Skin epidermis (tissue), 12 donors: ENCODE measurements at regions not wholly inside any gene's neighbourhood (a gene's known extent, or its start where the extent isn't known, plus 50 kb on each side); places are given as distances from the start of the nearest gene placed in this dataset.
"Not testable (repeated sequence)": the region's sequence is repeated elsewhere in the genome, so short reads cannot be mapped to it uniquely, and the experiment has no call there.

ENCODE experiments used
- H3K27ac ChIP-seq, 21 experiments: fragments of 200-600 bp; sonication (generic) in 11 of 21; one replicate each; pipeline ENCODE4 v1.5.0; 2020; ENCODE audit warnings: mild to moderate bottlenecking in 3 of 21, inconsistent platforms in 2 of 21, moderate library complexity in 2 of 21
- H3K4me3 ChIP-seq, 7 experiments: fragments of 200-600 bp; sonication (generic) in 2 of 7; one replicate each; pipeline ENCODE4 v1.5.0; 2020; ENCODE audit warnings: inconsistent platforms in 2 of 7, mild to moderate bottlenecking in 2 of 7, moderate library complexity in 1 of 7

- Histone ChIP-seq H3K27ac (no peak overlapping the region), H3K4me3 (no peak overlapping the region)
Observed at GRCh38 chr10:4186849-4187540, 402.0 kb upstream of the KLF6 start.

GRCh38 chr10:4183761-4184261 lies 398.8 kb upstream of the KLF6 start:
- Histone ChIP-seq H3K27ac (peak overlapping the region in 1 of 21 experiments; percentile 27), H3K4me3 (no peak overlapping the region)

- Histone ChIP-seq H3K27ac (peak overlapping the region in 12 of 21 experiments; percentile 7 to 79 (median 38)), H3K4me3 (no peak overlapping the region)
Observed at GRCh38 chr10:4181621-4182049, 396.6 kb upstream of the KLF6 start.

- H3K4me3 ChIP-seq = no peak overlapping the region
Observed at GRCh38 chr10:4181081-4181480, 396.1 kb upstream of the KLF6 start.

GRCh38 chr10:4177791-4178190 lies 392.8 kb upstream of the KLF6 start:
- peak overlapping the region in 3 of 21 experiments; percentile 3 to 63 (median 24) for H3K27ac ChIP-seq
- no peak overlapping the region for H3K4me3 ChIP-seq

More at GRCh38 chr10:4181081-4181480, 396.1 kb upstream of the KLF6 start:
- H3K27ac ChIP-seq = peak overlapping the region in 12 of 21 experiments; percentile 7 to 79 (median 38)

- Histone ChIP-seq H3K27ac (peak overlapping the region in 6 of 21 experiments; percentile 32 to 68 (median 47)), H3K4me3 (no peak overlapping the region)
Observed at GRCh38 chr10:4176500-4177281, 391.7 kb upstream of the KLF6 start.

GRCh38 chr10:4174197-4174596 lies 389.2 kb upstream of the KLF6 start:
- no peak overlapping the region for H3K27ac ChIP-seq
- H3K4me3 ChIP-seq = no peak overlapping the region

- no peak overlapping the region for H3K27ac ChIP-seq
- no peak overlapping the region for H3K4me3 ChIP-seq
Observed at GRCh38 chr10:4170633-4171314, 385.8 kb upstream of the KLF6 start.

- Histone ChIP-seq H3K4me3 (no peak overlapping the region), H3K27ac (no peak overlapping the region)
Observed at GRCh38 chr10:4170181-4170580, 385.2 kb upstream of the KLF6 start.

- no peak overlapping the region for H3K27ac ChIP-seq
- H3K4me3 ChIP-seq = no peak overlapping the region
Observed at GRCh38 chr10:4169448-4169847, 384.4 kb upstream of the KLF6 start.

GRCh38 chr10:4167216-4167615 lies 382.2 kb upstream of the KLF6 start:
- no peak overlapping the region for H3K27ac ChIP-seq
- no peak overlapping the region for H3K4me3 ChIP-seq

- Histone ChIP-seq H3K4me3 (no peak overlapping the region), H3K27ac (no peak overlapping the region)
Observed at GRCh38 chr10:4162571-4163286, 377.7 kb upstream of the KLF6 start.

GRCh38 chr10:4159173-4159572 lies 374.2 kb upstream of the KLF6 start:
- Histone ChIP-seq H3K4me3 (no peak overlapping the region), H3K27ac (no peak overlapping the region)

- Histone ChIP-seq H3K27ac (no peak overlapping the region), H3K4me3 (no peak overlapping the region)
Observed at GRCh38 chr10:4154191-4154715, 369.2 kb upstream of the KLF6 start.

GRCh38 chr10:4151466-4151865 lies 366.5 kb upstream of the KLF6 start:
- no peak overlapping the region for H3K4me3 ChIP-seq
- no peak overlapping the region for H3K27ac ChIP-seq

- Histone ChIP-seq H3K27ac (no peak overlapping the region), H3K4me3 (no peak overlapping the region)
Observed at GRCh38 chr10:4150676-4151075, 365.7 kb upstream of the KLF6 start.

- H3K4me3 ChIP-seq, H3K27ac ChIP-seq: not testable (repeated sequence)
Observed at GRCh38 chr10:4149460-4149859, 364.5 kb upstream of the KLF6 start.

- H3K4me3 ChIP-seq = no peak overlapping the region
- no peak overlapping the region for H3K27ac ChIP-seq
Observed at GRCh38 chr10:4147245-4147644, 362.2 kb upstream of the KLF6 start.

GRCh38 chr10:4144817-4145216 lies 359.8 kb upstream of the KLF6 start:
- Histone ChIP-seq H3K4me3 (no peak overlapping the region), H3K27ac (no peak overlapping the region)

GRCh38 chr10:4141471-4141870 lies 356.5 kb upstream of the KLF6 start:
- Histone ChIP-seq H3K4me3 (no peak overlapping the region), H3K27ac (no peak overlapping the region)
